CD4-positive, alpha-beta T cell treated with Interleukin-2 at 100 ng/mL for 4 hours (primary cell): ENCODE measurements at regions not wholly inside any gene's neighbourhood (a gene's known extent, or its start where the extent isn't known, plus 50 kb on each side); places are given as distances from the start of the nearest gene placed in this dataset.
"Not testable (repeated sequence)": the region's sequence is repeated elsewhere in the genome, so short reads cannot be mapped to it uniquely, and the experiment has no call there.

Source experiments
- DNase-seq: peaks from one replicate; pipeline ENCODE4 v3.0.0-alpha.2; 2020; ENCODE audit warnings: low spot score

DNA sequence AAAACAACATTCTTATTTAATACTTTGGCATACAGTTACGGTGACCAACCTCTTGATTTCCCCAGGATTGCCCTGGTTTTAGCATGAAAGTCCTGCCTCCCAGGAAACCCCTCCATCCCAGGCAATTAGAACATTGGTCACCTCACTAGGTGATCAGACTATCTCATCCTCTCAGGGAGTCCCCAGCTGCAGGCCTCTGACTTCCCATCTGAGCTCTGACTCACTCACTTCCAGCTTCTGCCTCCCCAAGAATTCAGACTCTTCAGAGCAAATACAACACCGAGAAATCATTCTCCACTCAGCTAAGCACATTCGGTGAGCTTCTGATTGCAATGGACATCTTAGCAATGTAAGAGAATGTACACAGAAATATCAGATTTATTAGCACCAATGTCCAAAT is 92.4 kb upstream of the HES1 start:
- no peak for DNase-seq

DNA sequence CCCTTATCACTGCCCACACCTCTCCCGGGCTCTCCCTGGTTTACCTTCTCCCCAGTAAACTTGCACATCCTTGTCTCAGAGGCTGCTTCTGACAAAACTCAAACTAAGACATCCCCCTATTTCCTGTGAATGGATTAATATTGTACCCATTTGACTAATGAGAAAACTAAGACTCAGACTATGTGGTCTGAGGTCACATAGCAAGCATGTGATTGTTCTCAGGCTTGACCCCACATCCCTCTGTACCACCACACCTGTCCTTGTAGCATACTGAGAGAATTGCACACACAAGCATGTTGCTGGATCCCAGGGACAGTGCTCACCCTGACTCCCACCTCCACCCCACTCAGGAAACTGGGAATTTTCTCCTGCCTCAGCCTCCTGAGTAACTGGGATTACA is 90.7 kb upstream of the HES1 start:
- DNase-seq = no peak

GRCh38 chr3:194045919-194046318 is 90.0 kb upstream of the HES1 start:
- no peak for DNase-seq

- no peak for DNase-seq
Measured at GRCh38 chr3:194046531-194046930, 89.4 kb upstream of the HES1 start.

DNA sequence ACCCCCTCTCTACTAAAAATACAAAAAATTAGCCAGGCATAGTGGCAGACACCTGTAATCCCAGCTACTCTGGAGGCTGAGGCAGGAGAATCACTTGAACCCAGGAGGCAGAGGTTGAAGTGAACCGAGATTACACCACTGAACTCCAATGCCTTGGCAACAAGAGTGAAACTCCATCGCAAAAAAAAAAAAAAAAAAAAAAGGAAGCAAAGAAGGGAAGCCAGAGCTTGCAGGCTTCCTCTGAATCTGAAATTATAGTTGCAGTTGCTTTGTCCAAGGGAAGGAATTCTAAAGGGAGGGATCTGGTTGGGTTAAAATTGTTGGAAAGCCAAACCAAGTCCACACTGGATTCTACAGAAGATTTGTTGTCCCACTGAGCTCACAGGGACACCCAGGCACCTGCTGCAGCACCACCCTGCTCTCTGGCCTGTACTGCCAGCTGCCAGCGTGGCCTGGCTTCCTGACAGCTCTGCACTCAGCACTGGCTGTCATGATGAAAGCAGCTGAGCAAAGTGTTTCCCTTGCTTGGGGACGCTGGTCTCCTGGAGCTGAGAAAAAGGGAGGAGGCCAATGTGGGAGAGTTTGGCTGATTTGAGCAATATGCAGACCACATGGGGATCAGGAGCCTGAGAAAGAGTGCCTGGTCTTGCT is 88.8 kb upstream of the HES1 start:
- no peak for DNase-seq

DNA sequence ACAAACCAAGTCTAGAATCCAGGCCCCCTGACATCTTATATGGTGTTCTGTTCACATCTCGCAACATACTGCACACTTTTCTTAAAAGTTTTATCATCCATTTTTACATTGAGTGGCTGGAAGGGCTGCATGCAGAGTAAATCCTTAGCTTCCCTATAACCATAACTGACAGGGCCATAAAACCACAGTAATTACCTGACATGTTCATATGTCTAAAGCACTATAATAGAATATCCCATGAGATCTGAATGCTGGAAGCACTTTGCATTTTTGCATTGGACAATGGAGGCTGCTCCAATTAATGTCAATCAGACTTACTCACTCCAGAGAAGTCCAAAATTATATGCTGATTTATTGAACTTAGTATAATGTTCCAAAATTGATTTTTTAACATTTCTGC is 86.6 kb upstream of the HES1 start:
- no peak for DNase-seq

GRCh38 chr3:194050782-194051320 is 85.1 kb upstream of the HES1 start:
- no peak for DNase-seq

DNA sequence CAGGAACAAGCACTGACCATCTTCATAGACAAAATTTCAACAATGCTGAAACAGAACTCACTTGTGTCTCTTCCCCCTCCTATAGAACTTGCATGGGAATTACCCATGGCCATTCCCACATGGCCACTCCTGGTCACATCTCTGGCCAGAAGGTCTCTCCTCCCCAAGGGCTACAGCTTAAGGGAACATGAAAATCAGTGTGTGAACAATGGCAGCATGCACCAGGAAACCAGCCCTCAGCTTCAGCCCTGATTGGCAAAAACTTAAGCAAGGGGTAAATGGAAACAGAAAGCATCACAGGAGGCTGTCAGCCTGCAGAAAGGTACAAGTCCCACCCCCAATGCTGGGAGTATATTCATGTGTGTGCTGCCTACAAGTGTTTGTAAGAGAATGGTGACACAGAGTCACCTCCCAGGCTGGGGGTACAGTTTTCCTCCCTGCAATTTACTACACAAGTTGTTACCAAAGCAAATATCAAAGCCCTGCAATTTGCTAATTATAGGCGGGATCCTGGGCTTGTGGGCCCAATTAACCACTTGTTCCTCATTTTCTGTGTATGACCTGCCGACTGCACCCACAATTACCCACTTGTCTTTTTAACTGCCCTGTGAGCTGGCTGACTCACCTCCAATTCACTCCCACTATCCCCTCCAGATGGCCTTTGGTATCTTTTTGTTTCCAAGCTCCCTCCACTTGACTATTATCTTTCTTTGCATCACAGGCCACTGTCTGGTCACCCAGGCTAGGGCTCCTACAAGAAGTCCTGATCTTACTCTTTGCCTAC is 84.4 kb upstream of the HES1 start:
- DNase-seq = no peak

DNA sequence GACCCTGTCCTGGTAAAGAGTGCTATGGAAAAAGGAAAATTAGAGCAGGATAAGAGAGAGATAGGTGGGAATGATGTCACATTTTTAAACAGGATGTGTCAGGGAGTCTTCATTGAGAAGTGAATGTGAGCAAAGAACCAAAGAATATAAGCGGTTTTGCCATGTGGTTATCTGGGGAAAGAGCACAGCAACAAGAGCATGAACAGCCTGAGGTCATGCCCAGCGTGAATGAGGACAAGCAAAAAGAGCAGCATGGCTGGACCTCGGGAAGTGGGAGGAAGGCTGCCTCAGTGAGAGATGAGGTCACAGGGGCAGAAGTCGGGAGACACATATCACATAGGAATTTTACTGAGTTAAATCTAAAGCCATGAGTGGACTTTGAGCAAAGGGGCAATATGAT is 82.8 kb upstream of the HES1 start:
- DNase-seq = no peak

- no peak for DNase-seq
Measured at GRCh38 chr3:194054016-194054415, 81.9 kb upstream of the HES1 start.

DNA sequence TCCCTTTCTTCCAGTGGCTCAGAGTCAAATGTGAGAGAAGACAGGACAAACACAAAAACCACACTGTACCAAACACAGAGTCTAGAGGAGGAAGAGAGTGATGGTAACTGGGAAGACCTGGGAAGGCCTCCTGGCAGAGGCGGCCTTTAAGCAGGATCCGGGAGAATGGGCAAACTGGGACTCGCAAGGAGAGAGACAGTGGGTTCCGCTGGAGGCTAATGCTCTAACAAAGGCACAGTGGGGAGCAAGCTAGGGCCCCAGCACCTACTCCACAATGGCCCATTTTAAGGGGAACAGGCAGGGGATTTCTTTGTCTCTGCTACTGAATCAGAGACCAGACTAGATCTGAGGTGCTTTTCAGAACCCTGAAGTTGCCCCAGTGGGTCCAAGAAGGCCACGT is 81.4 kb upstream of the HES1 start:
- DNase-seq = no peak

- no peak for DNase-seq
Measured at GRCh38 chr3:194054961-194055360, 81.0 kb upstream of the HES1 start.

DNA sequence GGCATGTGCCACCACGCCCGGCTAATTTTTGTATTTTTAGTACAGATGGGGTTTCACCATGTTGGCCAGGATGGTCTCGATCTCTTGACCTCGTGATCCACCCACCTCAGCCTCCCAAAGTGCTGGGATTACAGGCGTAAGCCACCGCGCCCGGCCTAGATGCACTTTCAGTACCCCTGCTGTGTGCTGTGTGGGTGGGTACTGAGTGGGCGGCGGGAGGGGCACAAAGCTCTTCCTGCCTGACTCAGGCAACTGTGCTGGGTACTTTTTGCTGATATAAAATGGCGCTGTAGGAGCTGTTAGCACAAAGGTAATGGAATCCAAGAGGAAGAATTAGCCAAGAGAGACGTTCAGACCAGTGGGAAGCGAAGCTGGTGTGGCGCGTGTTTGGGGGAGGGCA is 79.6 kb upstream of the HES1 start:
- DNase-seq = not testable (repeated sequence)

DNA sequence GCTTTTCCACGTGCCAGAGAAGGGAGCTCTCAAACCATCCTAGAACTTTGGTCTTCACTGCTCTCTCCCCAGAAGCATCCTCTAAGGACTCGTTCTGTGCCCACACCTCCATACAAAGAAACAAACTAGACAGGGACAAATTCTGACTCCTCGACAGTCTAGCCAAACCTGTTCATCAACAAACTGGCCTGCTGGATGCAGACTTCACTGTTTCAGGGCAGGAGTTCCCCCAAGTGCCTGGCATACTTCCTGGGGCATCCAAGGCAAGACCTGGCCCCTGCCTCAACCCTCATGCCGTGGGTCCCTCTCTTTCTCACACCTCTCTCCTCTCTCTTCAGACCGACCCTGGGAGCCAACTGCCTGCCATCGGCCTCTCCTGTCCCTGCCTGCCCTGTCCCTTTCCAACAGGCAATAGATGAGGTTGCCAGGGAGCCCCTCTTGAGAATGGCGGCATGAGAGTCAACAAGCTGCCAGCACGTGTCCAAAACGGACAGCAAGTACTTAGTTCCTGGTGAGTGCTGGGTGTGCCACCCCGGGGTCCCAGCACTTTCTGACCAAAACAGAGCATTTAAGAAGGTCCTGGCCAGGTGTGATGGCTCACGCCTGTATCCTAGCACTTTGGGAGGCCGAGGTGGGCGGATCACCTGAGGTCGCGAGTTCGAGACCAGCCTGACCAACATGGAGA is 79.1 kb upstream of the HES1 start:
- no peak for DNase-seq

GRCh38 chr3:194057570-194058188 is 78.3 kb upstream of the HES1 start:
- DNase-seq = no peak

DNA sequence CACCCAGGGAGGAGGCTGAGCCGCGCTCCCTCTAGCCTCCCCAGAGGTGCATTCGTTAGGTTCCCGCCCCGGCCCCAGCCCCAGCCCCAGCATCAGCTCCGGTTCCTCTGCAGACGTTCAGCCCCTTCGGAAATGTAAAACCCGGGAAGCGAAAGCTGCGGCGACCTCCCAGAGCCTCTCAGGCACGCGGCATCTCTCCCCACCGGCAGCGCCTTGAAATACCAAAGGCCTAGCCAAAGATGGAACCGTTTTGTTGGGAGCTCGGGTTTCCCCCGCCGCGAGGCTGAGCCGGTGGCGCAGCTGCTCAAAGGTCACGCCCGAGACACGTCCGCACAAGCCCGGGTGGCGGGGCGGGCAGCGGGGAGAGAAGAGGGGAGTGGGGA is 77.8 kb upstream of the HES1 start:
- peak; percentile 11 for DNase-seq

DNA sequence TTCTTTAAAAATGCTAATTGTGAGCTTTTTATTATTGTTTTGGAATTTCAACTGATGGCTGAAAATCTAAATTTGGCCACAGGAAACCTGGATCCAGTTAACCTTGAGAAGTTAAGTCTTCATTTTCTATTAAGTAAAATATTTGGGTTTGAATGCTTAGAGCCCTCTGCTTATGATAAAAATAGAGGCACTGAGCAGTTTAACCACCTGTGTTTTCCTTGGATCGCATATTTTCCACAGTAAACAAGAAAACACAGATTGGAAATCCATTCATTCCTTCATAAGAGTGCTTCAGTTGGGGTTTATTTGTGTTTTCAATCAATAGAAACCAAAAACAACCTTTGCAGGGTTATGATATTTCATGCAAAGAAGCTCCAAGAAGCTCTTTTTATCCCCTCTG is 77.2 kb upstream of the HES1 start:
- no peak for DNase-seq

GRCh38 chr3:194061421-194062030 is 74.4 kb upstream of the HES1 start:
- DNase-seq = no peak

DNA sequence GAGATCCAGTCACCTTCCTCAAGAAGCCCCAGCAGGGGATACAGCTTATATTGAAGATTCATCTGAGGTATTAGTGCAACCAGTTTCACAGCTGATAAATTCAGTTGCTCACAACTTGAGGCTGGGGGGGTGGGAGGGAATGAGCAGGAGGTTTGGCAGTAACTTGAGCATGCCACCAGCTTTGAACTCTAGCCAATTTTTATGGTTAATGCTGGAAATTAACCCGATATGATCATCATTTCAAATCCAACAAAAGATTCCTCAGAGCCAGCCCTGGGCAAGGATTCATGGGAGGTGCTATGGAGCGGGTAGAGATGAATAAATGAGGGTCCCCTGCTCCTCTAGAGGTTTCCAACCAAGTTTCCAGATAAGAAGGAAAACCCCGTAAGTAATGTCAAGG is 73.1 kb upstream of the HES1 start:
- DNase-seq = no peak

GRCh38 chr3:194064380-194065332 is 71.3 kb upstream of the HES1 start:
- DNase-seq = no peak

DNA sequence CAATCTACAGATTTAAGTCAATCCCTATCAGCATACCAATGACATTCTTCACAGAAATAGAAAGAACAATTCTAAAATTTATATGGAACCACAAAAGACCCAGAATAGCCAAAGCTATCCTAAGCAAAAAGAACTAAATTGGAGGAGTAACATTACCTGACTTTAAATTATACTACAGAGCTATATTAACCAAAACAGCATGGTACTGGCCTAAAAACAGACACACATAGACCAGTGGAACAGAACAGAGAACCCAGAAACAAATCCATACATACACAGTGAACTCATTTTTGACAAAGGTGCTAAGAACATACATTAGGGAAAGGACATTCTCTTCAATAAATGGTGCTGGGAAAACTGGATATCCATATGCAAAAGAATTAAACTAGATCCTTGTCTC is 68.6 kb upstream of the HES1 start:
- not testable (repeated sequence) for DNase-seq
